Erythroblast (primary cell): ENCODE measurements at regions not wholly inside any gene's neighbourhood (a gene's known extent, or its start where the extent isn't known, plus 50 kb on each side); places are given as distances from the start of the nearest gene placed in this dataset.

Experiments used
- GATA1 ChIP-seq: IDR thresholded peaks from 2 replicates; pipeline ENCODE4 v1.6.1; 2011; ENCODE audit warnings: low read depth, mild to moderate bottlenecking, control low read depth, low read length, moderate library complexity
- POLR2A ChIP-seq: IDR thresholded peaks from 2 replicates; pipeline ENCODE4 v1.6.1; 2011; ENCODE audit warnings: mild to moderate bottlenecking, low read length

DNA sequence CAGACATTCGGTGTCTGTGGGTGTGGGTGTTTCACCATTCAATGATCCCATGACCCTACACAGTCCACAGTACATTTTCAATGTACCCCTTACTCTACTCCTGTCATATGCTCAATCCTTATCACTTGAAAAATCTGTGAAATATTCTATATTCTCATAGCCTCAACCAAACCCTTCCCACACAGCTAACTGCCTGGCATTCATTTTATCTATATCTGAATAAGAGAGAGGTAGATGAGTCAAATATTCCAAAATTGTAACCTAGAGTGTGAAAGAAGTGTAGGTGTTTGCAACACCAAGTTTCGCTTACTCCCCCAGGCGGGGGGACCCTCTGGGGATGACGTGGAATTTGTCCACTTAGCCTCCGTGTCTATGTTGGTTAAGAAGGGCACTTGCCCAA is 354.8 kb downstream of the ETS1 start:
- TF ChIP-seq POLR2A, result no peak
- TF ChIP-seq GATA1, result no peak
